GM11168 (cell line): ENCODE measurements at regions not wholly inside any gene's neighbourhood (a gene's known extent, or its start where the extent isn't known, plus 50 kb on each side); places are given as distances from the start of the nearest gene placed in this dataset.

Experiments used
- in situ Hi-C: fragments of 300-500 bp; cut with MboI; formaldehyde crosslinking; loops from one replicate; pipeline ENCODE4 v1.12.0; 2022; ENCODE audit warnings: low sequenced_read_pairs; ENCODE audit not compliant: unreplicated experiment

GRCh38 chr5:29811914-29812679 is 1381.4 kb upstream of the CDH6 start:
- in situ Hi-C loops: no loop called here

GRCh38 chr5:29805804-29806203 is 1387.7 kb upstream of the CDH6 start:
- in situ Hi-C loops: no loop called here

GRCh38 chr5:29800752-29801151 is 1392.7 kb upstream of the CDH6 start:
- in situ Hi-C loops: no loop called here

GRCh38 chr5:29796013-29796412 is 1397.5 kb upstream of the CDH6 start:
- in situ Hi-C loops: no loop called here

- in situ Hi-C loops: no loop called here
Measured at GRCh38 chr5:29795096-29795652, 1398.3 kb upstream of the CDH6 start.

GRCh38 chr5:29794141-29794787 is 1399.2 kb upstream of the CDH6 start:
- in situ Hi-C loops: no loop called here

GRCh38 chr5:29790281-29790680 is 1403.2 kb upstream of the CDH6 start:
- in situ Hi-C loops: no loop called here

DNA sequence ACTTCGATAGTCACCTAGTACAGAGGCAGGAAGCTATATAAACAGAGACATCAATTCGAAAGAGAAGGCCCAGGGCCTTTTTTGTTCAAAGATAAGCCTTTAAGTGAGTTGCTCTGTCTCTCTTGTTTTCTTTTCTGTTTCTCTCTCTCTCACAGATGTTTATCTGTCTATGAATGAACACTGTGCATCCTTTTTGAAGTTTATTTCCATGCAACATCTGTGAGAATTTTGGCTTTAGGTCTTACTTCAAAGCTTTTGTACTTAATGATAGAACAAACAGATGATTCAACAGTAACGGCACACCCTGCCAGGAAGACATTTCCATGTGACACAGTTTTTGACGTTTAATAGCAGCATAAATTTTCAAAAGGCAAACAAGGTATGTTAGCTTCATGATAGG is 1413.1 kb upstream of the CDH6 start:
- in situ Hi-C loops: no loop called here

DNA sequence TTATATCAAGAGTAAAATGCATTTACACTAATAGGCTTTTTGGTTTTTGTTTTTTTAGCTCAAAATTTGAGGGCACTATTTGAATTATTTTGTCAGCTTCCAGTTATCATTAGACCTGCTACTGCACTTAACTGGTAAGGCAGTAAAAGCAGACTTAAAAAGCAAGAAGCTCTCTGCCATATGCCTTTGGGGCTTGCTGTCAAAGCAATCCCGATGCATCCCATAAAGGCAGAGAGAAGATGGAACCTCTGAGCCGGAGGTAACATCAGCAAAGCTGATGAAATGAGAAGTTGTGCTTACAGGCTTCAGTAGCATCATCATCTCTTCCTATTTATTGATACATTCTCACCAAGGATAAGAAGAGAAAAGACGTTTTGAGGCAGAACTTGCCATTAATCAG is 1414.3 kb upstream of the CDH6 start:
- in situ Hi-C loops: no loop called here

- in situ Hi-C loops: no loop called here
Measured at GRCh38 chr5:29777373-29777772, 1416.1 kb upstream of the CDH6 start.

DNA sequence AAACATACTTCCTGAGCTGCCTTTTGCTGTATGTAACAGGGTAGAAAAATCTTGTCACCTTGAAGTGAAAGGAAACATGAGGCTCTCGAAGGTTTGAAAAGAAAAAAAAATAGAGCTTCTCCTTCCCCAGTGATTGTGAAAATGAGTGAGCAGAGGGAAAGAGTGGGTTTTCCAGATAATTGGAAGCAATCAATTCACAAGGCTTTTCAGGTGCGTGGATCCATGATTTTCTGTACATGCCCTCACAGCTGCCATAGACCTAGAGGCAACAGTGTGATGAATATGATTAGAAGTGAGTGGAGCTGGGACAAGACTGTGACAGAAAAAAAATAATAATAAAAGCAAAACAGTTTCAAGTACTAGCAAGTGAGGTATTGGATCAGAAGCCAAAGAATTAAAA is 1422.5 kb upstream of the CDH6 start:
- in situ Hi-C loops: no loop called here

DNA sequence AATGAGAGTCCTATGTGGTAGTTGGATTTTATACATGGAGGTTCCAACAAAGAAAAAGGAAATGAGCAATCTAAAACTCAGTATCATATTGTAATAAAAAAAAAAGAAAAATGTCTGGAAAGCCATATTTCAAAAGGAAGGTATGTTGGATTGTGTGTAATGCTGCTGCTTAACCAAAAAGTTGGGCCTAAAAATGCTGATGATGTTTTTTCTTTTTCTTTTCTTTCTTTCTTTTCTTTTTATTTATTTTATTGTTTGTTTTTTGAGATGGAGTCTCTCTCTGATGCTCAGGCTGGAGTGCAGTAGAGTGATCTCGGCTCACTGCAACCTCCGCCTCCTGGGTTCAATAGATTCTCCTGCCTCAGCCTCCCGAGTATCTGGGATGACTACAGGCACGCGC is 1424.0 kb upstream of the CDH6 start:
- in situ Hi-C loops: no loop called here

GRCh38 chr5:29758986-29759421 is 1434.5 kb upstream of the CDH6 start:
- in situ Hi-C loops: no loop called here

DNA sequence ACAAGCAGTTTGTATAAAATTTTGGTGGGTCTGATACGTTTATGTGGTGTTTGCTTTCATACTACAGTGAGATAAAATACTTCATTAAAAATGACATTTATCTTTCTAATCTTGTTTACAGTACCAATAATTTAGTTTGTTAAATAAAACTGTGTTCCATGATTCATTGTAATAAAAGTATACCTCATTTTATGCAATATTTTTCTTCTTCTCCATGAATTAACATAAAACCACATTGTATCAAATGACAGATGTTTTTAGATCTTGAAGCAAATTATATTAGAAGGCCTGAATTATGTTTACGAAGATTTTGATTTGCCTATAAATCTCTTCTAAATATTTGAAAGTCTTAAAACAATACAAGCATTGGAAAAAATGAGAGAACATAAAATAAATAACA is 1443.0 kb upstream of the CDH6 start:
- in situ Hi-C loops: no loop called here

DNA sequence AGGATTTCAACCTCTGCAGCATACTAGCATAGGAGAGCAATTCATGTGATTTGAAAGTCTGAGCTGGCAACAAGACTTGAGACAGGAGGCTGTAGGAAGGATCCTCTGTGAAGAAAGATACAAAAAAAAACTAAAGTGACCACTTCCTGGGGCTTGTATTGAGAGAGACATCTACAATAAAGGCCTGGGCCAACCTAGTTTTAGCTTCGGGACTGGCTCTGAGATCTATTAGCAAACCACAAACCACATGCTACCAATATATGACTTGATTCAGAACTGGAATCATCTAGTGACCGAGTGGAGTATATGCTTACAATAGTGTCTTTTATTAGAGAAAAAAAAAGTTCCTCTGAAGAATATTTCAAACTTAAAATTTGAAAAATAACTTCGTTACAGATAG is 1448.9 kb upstream of the CDH6 start:
- in situ Hi-C loops: no loop called here

- in situ Hi-C loops: no loop called here
Measured at GRCh38 chr5:29720954-29721353, 1472.5 kb upstream of the CDH6 start.

GRCh38 chr5:29719171-29719570 is 1474.3 kb upstream of the CDH6 start:
- in situ Hi-C loops: no loop called here

GRCh38 chr5:29715167-29715566 is 1478.3 kb upstream of the CDH6 start:
- in situ Hi-C loops: no loop called here

- in situ Hi-C loops: no loop called here
Measured at GRCh38 chr5:29702875-29703274, 1490.6 kb upstream of the CDH6 start.

- in situ Hi-C loops: no loop called here
Measured at GRCh38 chr5:29701600-29701999, 1491.9 kb upstream of the CDH6 start.

DNA sequence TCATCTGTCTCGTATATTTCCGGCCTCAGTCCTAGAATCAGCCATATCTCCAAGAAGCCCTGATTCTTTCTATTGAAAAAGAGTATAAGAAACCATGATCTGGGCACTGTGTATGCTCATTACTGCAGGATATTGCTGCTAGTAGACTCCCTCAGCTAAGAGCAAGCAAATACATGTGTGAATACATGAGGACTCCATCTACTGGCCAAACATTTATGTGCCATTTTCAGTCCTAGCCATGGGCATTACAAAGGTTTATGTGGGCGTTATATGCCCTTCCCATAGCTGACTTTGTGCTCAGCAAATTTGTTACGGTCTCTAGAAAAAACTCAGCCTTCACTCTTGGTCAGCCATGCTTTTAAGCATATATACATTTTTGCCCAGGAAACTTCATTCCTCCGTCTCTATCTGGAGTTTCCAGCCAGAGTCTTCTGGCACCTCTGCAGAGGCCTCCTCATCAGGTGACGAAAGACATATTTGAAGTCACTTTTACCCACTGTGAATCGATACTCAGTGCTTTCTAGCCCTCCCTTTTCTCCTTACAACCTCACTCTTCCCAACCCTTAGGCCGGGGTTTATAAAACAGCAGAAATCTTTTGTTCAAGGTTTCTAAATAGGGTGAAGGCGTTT is 1495.6 kb upstream of the CDH6 start:
- in situ Hi-C loops: no loop called here
